ENCODE measurements at regions not wholly inside any gene's neighbourhood (a gene's known extent, or its start where the extent isn't known, plus 50 kb on each side); places are given as distances from the start of the nearest gene placed in this dataset.

DNA sequence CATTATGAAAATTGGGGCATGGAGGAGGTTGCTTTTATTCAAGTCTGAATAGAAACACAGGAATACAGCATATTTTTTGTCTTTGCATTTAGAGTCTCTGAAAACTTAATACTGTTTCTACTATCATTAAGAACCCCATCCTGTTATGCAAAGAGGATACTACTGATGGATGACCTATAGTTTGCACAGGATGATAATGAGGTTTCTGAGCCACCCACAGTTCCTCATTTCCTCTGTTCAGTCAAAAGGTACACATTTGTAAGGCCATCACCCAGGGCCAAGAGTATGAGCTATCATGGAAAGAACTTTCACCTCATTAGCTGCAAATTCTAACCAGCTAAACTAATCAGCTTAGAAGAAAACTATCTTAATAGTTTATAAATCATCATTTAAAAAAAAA lies 213.0 kb upstream of the CHRM2 start:
- TF ChIP-seq, protein P1, sequence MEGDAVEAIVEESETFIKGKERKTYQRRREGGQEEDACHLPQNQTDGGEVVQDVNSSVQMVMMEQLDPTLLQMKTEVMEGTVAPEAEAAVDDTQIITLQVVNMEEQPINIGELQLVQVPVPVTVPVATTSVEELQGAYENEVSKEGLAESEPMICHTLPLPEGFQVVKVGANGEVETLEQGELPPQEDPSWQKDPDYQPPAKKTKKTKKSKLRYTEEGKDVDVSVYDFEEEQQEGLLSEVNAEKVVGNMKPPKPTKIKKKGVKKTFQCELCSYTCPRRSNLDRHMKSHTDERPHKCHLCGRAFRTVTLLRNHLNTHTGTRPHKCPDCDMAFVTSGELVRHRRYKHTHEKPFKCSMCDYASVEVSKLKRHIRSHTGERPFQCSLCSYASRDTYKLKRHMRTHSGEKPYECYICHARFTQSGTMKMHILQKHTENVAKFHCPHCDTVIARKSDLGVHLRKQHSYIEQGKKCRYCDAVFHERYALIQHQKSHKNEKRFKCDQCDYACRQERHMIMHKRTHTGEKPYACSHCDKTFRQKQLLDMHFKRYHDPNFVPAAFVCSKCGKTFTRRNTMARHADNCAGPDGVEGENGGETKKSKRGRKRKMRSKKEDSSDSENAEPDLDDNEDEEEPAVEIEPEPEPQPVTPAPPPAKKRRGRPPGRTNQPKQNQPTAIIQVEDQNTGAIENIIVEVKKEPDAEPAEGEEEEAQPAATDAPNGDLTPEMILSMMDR (IDR thresholded peaks at IDR 0.05) = no peak
- no peak for TF ChIP-seq POLR2AphosphoS5 (IDR thresholded peaks at IDR 0.05)

Data from upper lobe of left lung (tissue), 4 donors.